GM19452 (cell line): ENCODE measurements at regions not wholly inside any gene's neighbourhood (a gene's known extent, or its start where the extent isn't known, plus 50 kb on each side); places are given as distances from the start of the nearest gene placed in this dataset.

ENCODE experiments used
- ATAC-seq: cut with Tn5 transposase; IDR thresholded peaks from one replicate; pipeline ENCODE4 v1.9.1; 2021; ENCODE audit not compliant: unreplicated experiment

GRCh38 chr7:68485253-68485917 lies 1112.9 kb upstream of the AUTS2 start:
- ATAC-seq: no peak

- ATAC-seq: no peak
Measured at GRCh38 chr7:68488341-68489060, 1109.8 kb upstream of the AUTS2 start.

DNA sequence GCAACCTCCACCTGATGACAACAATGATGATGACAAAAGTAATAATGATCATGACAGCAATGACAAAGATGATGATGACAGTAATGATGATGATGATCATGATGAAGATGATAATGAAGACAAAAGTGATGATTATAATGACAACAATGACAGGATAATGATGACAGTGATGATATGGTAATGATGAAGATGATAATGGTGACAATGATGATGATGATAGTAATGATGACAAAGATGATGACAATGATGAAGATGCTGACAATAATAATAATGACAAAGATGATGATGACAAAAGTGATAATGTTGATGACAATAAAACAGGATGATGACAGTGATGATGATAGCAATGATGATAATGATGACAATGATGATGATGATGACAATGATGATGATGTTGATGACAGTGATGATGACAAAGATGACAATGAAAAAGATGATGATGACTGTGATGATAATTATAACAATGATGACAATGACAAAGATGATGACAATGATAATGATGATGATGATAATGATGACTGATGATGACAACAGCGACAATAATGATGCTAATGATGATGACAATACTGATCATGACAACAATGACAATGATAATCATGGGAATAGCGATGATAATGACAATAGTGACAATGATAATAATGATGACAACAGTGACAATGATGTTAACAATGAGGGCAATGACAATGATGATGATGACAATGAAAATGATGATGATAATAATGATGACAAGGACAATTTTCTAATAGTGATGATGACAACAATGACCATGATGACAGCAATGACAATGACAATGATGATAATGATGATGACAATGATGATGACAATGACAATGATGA lies 1106.5 kb upstream of the AUTS2 start:
- no peak for ATAC-seq

- ATAC-seq: no peak
Measured at GRCh38 chr7:68492359-68492690, 1106.0 kb upstream of the AUTS2 start.

- ATAC-seq: no peak
Measured at GRCh38 chr7:68503400-68503799, 1094.9 kb upstream of the AUTS2 start.

DNA sequence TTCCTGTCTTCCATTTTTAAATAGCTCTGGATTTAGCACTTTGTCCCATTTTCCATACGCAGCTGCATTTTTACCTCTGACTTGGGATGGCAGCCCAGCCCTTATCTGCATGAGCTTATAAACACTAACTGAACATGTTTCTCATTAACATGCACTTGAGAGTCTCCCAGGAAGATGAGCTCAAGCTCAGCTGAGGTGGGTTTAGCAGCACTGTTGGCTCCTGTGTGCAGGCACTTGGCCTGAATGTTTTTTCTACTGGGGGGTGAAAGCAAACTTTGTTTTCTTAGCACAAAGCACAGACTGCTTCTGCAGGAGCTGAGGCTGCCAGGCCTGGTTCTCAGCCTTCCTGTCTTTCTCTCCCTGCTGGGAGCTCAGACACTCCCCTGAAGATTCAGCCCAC lies 1093.6 kb upstream of the AUTS2 start:
- no peak for ATAC-seq

DNA sequence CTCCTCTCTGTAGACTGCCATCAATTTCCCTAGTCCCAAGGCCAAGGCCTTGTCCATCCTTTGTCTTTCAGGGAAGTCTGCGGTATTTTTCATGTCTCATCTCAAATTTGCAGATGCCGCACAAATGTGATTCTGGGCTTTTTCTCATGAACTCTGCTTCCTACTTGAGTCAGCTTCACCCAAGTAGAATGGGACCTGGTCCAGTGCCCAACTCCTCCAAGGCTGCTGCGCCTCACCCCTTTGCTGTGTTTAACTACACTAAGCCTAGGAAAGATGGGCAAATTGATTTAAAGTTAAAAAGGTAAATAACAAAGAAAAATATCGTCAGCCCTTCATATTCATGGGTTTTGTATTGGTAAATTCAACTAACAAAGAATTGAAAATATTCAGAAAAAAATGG lies 1092.6 kb upstream of the AUTS2 start:
- ATAC-seq: no peak

DNA sequence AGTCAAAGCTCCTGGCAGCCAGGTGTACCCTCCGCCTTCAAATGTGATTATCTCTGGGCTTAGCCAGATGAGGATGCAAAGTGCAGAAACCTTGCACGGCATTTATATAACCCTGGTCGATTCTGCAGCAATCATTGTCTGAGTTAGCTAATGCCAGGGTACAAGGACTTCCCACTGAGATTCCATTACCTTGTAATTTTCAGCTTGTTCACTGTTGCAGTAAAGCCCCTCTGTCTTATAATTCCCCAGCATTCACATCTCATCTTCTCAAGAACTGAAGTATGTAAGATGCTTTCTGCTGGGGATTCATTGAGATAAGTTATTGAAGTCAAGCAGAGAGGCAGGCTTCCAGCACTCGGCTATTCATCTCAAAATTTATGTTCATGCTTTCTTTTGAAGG lies 1090.6 kb upstream of the AUTS2 start:
- ATAC-seq: no peak

DNA sequence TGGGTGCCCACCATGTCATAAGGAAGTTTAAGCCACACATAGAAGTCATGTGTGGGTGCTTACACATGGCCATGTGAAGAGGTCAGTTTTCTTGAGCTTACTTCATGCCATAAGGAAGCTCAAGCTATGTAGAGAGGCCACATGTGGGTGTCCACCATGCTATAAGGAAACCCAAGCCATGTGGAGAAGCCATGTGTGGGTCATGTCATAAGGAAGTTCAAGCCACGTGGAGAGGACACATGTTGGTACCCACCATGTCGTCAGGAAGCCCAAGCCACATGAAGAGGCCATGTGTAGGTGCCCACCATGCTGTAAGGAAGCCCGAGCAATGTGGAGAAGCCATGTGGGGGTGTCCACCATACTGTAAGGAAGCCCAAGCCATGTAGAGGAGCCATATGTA lies 1089.2 kb upstream of the AUTS2 start:
- ATAC-seq: no peak

- ATAC-seq: no peak
Measured at GRCh38 chr7:68509603-68510002, 1088.7 kb upstream of the AUTS2 start.

DNA sequence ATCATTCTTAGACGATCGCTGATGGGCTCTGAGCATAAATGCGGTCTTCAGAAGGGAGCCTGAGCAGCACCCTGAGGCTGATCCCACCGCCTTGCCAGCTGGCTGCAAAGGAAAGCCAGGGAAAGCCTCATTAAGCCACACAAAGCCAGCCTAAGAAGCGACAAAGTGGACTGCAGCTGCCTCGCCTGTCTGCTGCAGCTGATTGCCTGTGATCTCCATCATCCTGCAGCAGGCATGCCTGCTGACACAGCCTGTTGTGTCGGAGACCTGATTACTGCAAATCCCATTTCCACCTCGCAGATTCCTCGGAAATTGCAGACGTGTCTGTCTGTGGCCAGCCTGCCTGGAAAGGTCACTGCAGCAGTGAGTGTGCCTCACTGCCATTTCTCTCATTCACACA lies 1087.0 kb upstream of the AUTS2 start:
- ATAC-seq: no peak

- no peak for ATAC-seq
Measured at GRCh38 chr7:68512466-68512865, 1085.8 kb upstream of the AUTS2 start.

GRCh38 chr7:68518060-68518459 lies 1080.2 kb upstream of the AUTS2 start:
- ATAC-seq: no peak

DNA sequence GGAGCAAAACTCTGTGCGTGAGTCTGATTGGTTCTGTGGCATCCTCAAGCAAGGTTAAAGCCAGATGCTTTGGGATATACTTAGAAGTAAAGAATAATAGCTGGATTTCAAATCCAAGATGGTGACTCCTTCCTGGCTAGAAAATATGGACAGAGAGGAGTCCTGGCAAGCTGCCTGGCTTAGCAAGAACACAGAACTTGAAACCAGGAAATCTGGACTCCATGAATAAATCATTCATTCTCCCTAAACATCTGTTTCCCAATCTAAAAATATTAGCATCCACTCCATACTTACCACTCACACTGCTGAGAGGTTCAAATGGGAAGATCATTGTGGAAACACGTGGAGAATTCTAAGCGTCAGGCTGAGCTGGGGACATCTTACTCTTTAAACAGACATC lies 1074.1 kb upstream of the AUTS2 start:
- no peak for ATAC-seq

DNA sequence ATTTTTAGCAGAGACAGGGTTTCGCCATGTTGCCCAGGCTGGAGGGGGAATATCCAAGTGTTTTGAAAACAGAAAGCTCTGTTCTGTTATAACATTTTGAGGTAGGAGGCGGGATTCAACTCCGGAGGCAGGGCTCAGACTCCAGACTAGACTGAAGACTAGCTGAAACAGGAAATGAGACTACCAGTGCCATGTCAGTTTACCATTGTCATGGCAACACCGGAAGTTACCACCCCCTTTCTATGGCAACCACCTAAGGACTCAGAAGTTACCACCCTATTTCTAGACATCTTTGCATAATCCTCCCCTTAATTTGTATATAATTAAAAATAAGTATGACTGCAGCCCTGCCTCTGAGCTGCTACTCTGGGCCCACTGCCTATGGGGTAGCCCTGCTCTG lies 1069.1 kb upstream of the AUTS2 start:
- ATAC-seq: no peak

DNA sequence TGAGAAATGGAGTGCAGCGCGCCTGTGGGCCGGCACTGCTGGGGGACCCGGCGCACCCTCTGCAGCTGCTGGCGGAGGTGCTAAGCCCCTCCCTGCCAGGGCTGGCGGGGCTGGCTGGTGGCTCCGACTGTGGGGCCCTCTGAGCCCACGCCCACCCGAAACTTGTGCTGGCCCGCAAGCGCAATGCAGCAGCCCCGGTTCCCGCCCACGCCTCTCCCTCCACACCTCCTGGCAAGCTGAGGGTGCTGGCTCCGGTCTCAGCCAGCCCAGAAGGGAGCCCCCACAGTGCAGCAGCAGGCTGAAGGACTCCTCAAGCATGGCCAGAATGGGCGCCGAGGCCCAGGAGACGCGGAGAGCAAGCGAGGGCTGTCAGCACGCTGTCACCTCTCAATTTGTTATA lies 1063.0 kb upstream of the AUTS2 start:
- ATAC-seq: no peak

DNA sequence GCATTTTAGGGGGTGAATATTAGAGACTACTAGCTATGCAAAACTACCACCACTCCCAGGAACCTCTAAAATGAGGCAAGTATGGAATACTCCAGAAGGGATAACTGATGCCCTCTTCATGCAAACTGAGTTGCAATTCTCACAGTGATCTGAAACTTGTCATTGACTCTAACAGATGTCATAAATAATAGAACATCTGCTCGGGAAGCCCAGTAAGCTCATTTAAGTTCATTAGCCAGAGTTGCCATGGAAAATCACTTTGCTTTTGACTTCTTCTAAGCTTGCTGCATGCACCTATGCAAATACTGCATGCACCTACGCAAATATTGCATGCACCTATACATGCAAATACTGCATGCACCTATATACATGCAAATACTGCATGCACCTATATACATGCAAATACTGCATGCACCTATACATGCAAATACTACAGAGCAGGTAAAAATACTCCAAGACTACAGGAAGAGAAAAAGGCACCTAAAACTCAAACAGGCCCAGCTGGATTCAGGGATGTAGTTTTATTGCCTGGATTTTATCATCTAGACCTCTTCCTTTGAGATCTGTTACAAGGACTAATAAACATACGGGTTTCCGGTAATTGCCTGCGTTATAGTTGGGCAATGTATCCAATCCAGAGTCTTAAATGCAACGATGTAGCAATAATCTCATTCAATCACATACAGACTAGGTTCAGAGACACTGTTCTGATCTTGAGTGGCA lies 1061.1 kb upstream of the AUTS2 start:
- ATAC-seq: no peak

DNA sequence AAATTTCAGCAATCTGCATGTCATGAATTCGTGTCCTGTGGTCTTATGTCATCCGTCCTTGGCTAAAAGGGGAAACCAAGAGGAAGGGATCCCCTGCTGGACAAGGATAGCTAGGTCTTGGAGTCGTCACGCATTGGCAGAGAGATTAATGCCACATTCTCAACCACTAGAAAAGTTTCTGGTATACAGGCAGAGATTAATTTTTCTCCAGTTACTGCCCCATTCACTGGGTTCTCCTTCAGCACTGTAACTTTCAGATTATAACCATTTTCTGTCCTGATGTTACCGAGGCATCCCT lies 1060.6 kb upstream of the AUTS2 start:
- no peak for ATAC-seq

GRCh38 chr7:68542831-68543230 lies 1055.4 kb upstream of the AUTS2 start:
- no peak for ATAC-seq

- no peak for ATAC-seq
Measured at GRCh38 chr7:68544851-68545250, 1053.4 kb upstream of the AUTS2 start.

- ATAC-seq: no peak
Measured at GRCh38 chr7:68547181-68547580, 1051.1 kb upstream of the AUTS2 start.

- no peak for ATAC-seq
Measured at GRCh38 chr7:68547799-68548198, 1050.5 kb upstream of the AUTS2 start.
